Activated T-cell treated with anti-CD3 and anti-CD28 coated beads, Interleukin-2, amount 50 U/mL, for 1 hour (primary cell): ENCODE measurements at regions not wholly inside any gene's neighbourhood (a gene's known extent, or its start where the extent isn't known, plus 50 kb on each side); places are given as distances from the start of the nearest gene placed in this dataset.

Experiments
- DNase-seq: peaks from one replicate; pipeline ENCODE4 v3.0.0-alpha.2; 2020

DNA sequence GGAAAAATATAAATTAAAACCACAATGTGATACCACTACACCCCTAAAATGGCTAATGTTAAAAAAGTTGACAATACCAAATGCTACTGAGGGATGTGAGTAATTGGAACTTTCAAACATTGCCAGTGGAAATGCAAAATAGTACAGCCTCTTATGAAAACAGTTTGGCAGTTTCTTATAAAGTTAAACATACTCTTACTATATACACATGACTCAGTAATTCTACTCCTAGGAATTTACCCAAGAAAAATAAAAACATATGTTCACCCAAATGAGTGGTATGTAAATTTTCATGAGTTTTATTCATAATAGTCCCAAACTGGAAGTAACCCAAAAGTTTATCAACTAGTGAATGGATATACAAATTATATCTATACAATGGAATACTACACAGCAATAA, 228.0 kb downstream of the CYP26B1 start:
- no peak for DNase-seq

DNA sequence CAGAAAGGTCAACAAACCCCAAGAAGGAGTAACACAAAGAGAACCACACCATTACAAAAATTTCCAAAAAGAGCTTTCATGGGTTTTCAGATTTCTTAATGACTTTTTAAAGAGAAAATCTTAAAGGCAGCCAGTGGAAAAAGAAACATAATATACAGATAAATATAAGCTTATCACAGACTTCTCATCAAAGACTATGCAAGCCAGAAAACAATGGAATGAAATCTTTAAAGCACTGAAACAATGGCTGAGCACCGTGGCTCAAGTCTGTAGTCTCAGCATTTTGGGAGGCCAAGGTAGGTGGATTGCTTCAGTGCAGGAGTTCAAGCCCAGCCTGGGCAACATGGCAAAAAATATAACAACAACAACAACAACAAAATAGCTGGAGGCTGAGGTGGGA, 237.4 kb downstream of the CYP26B1 start:
- no peak for DNase-seq

DNA sequence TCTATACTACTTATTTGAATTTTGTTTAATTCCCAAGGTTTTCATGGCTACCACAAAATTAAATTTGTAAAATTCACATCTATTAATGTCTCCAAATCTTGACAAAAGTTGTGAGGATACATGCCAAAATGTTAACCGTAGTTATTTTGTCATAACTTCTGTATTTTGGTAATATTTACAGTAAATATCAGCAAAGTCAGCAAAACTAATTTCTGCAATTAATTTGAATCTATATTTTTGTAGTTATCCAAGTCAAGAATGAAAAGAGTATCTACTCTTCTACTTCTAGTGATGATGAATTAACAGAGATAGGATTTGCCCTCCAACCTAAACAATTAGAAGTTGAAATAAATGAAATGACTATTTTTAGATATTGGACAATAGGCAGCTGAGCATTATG, 238.9 kb downstream of the CYP26B1 start:
- no peak for DNase-seq

DNA sequence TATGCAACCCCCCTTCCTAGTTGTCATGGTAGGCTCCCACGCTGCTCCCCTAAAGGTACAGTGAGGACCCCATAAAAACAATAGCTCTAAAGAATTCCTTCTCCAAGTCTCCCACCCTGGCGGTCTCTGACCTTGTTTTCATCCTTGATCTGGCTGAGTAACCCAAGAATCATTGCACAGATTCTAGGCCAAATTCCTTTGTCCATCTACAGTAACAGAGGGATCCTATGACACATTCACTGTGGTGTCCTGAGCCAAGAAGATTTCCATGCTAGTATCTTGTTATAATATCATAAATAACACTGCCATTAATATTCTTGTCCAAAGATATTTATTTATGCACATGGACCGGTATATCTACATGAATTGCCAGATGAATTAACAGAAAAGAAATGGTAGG, 240.2 kb downstream of the CYP26B1 start:
- DNase-seq, result no peak

DNA sequence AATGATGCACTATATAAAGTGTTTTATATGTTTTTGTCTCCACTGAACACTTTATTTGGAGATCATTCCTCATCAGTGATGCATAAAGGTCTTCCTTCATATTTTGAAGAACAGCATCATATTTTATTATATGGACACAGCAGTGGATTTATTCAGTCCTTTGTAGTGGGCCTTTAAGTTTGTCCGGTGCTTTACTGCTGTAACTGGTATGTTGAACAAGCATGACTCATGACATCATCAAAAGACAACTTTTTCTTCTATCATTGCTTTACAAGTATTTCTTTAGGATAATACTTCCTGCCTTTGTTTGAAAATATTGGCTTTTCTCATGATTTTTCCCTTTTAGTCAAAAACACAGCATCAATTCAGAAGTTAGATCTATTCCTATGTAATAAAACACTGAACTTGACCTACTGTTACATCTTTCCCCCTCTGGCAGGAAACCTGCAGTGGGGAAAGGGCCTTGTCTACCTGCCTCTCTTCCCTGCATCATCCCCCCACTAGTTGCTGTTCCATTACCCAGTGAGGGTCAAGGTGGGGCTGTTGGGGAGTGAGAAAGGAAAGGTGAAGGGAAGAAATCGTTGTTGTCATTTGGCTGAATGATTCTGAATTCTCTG, 241.2 kb downstream of the CYP26B1 start:
- DNase-seq, result no peak

DNA sequence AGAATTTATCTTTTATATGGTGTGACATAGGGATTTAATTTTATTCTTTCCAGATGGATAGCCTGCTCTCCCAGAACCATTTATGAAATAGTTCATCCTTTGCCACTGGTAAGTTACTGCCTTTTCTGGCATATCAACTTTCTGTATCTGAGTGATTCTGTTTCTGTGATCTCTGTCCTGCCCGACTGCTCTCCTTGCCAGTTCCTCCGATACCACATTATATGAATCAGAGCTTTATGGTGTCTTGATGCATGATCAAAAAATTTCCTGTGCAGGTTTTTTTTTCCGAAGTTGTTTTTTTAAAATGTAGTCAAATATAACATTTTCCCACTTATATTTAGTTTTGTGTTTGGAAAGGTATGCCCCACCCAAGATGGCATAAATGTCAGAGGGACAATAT, 242.5 kb downstream of the CYP26B1 start:
- no peak for DNase-seq

DNA sequence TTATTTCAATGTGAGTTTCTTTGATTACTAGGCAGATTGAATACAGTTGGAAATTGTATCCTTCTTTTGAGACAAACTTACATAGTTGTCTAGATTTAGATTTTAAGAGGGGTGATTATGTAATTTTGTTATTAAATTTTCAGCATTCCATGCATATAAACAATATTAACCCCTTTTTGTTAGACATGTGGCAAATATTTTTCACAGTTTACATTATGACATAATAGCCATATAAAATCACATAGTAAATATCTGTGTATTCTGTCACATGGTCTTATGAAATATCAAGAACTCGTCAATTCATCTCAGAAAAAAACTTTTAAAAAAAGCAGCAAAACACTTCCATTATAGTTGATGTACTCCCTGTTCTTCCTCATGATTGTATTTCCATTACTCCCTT, 243.8 kb downstream of the CYP26B1 start:
- DNase-seq, result no peak

DNA sequence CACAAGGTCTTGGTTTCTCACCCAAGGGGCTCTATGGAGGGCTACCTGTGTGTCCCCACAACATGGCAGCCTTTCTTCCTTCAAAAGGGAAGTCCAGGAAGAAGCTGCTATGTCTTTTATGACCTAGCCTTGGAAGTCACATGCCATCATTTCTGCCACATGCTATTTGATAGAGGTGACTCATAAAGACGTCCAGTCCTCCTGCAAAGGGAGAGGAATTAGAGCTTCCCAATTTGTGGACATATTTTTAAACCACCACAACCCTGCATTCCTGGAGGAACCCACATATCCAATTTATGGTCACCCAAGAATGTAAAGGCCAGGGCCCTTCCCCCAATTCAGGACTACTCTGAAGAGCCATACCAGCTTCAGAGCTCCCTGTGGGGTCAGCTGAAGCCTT, 246.2 kb downstream of the CYP26B1 start:
- no peak for DNase-seq

DNA sequence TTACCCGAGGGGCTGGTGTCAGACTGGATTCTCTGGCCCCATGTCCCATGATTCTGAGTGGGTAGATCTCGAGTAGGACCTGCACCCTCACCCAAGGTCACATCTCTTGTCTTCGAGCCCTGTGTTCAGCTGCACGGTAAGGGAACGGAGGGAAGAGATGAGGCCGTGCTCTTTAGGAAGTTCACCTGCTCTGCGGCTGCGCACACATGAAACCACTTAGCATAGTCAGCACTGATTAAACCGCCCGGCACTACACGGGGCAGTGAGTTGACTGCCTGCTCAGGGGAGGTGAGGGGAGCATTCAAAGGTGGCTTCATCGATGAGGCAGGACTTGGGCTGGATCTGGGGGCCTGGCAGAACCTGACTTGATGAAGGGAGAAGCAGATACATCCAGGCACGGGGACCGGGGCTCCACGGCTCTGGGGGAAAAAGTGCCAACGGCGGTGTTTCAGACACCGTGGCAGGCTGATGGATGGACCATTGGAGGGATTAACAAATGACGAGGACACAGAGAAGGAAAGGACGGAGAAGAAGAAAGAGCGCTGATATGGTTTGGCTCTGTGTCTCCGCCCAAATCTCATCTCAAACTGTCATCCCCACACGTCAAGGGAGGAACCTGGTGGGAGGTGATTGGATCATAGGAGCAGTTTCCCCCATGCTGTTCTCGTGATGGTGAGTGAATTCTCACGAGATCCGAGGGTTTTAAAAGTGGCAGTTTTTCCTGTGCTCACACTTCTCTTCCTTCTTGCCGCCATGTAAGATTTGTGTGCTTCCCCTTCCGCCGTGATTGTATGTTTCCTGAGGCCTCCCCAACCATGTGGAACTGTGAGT, 248.6 kb downstream of the CYP26B1 start:
- DNase-seq, result no peak

DNA sequence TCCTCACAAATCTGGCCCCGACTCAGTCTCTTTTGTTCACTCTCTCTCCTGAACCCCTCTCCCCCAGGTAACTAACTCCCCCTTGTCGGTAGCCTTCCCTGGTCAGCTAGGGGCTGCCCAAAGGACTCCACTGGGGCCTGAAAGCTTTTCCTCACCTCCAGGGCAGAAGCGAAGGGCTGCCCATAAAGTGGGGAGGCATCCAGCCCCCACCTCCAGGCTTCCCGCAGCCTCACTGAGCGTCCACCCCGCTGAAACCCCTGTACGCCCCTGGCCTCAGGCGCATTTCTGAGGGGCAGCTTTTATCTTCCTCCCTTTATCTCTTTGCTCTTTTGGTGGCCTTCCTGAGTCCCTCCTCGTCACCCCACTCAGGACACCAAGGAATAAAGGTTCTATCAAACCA, 249.3 kb downstream of the CYP26B1 start:
- no peak for DNase-seq

DNA sequence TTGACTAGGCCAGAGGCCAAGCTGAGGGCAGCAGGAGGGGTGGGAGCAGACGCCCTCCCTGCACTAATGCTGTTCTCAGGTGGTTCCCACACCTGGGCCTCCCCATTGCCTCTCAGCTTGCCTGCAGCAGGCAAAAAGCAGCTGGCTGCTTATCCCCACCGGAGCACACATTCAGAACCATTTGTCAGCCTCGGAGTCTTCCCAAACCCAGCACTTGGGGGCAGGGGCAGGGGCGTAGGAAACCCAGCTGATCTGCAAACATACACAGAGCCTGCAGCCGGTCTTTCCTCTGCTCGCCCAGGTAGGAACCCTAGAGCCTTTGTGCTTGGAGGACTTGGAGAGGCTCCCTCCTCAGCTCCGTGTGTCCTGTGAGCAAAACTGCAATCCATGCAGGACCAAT, 249.8 kb downstream of the CYP26B1 start:
- DNase-seq, result no peak

DNA sequence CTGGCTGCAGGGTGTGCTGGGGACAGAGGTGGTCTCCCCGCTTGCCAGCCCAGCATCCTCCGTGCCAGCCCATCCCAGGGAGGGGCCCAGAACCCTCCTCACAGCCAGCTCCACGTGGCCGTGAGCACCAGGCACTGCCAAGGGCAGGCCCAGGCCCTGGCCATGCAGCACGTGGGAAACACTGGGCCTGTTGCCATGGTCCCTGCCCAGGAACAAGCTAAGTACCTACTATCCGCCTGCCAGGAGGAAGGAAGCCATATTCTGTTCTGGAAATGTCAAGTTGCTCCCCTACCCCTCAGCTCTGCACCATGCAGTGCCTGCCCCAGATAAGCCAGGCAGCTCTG, 250.6 kb downstream of the CYP26B1 start:
- no peak for DNase-seq

DNA sequence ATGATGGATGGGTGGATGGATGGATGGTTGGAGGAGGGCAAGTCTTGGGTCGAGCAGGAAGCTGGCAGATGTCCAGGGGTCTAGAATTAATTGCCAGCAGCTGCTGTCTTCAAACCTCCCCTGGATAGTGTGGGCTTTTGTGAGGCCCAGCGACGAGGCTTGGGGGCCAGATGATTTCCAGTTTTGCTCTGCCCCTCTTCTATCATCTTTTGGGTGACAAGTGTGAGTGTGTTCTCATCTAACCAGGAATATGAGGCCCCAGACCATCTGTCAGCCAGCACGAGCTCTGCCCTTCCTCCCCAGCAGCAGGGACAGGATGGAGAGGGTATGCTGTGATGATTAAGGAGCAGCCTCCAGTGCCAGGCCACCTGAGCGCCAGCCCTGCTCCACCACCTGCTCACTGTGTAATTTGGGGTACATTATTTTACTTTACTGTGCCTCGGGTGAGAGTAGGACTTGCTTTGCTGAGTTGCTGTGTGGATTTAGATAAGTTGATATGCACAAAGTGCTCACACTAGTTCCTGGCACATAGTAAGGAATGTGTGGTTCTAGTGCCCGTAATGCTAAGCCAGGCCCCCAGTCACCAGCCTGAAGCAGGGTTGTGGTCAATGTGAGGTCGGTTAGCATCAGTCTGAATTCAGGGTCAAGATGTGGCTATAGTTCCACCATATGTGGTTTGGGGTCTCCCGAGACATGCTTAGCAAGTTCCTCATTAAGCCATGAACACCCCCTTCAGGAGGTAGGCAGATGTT, 251.1 kb downstream of the CYP26B1 start:
- no peak for DNase-seq

DNA sequence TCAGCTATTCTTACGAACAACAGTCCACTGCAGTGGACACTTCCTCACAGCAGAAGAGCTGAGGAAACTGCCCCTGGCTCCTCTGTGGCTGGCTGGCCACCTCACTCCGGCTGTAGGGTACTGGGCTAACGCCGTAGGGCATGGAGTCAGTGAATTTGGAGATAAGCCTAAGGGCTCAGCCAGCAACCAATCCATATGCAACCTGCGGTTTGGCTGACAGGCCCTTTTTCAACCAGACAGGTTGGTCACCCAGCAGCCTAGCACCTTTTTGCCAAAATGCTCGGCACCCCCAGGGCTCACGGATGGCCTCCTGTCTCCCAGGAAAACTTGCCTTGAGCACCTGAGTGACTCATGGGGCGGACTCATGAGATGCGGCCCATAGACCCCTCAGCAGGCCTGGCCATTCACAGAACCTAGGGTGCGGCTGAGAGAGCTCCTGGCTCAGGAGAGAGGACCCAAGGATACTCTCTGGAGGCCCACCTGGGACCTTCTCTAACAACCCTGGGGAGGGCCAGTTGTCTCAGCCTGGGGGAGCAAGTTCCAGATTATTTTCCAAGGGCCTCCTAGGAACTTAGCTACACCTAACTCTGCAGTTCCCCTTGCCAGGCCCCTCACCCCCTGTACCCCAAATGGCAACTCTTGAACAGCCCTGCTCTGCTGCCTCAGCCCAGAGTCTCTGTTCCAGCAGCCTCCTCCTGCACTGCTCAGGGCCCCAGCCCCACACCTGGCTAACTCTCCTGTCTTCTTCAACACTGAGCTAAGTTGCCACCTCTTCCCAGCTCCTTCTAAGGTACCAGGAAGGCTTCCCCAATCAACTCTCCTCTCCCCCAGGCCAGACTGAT, 252.1 kb downstream of the CYP26B1 start:
- DNase-seq, result no peak

DNA sequence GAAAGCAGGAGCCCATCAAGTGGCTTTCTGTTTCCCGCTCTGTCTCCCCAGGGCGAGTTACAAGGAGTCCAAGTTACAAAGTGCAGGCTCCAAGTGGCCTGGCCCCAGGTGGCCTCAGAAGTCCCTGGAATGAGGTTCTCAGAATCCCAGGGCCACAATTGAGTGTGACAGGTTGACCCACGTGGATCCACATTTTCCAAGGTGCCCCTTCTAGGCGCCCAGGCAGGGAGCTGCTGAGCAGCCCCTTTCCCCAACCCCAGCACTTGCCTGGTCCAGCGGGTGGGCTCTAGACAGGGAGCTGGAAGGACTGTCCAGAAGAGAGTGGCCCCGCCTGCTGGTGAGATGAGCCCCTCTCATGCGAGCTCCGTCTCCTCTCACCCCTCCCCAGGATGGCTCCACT, 253.4 kb downstream of the CYP26B1 start:
- DNase-seq, result no peak

DNA sequence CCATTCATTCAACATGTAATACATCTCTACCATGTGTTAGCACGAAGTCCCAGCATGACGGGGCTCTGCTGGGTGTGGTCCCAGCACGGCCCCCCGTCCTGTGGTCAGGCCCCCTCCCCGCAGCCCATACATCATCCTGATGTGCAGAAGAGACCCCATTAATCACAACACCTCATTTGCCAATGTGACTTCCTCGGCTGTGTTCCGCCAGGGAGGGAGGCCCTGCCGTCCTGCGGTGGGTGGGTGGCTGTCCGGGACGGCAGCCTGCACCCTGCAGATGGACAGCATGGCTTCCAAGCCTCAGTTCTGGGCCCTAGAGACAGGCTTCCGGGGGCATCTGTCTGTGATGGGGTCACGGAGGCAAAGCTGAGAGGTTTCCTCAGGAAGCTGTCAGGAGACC, 254.0 kb downstream of the CYP26B1 start:
- no peak for DNase-seq

DNA sequence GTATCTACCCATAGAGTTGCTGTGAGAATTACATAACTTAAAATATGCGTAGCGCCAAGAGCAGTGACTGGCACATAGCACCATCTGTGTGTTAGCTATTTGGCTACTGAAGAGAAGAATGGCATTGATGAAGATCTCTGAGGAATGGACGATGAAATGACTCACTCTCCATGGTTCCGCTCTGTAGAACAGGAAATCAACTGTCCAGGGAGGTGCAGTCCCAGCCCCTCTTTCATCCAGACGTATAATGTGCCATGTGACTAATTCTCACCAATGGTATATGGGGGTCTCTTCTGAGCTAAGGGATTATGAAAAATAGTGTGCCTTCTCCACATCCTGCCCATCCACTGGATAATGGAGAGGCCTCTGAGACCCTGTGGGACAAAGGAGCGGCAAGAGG, 254.8 kb downstream of the CYP26B1 start:
- no peak for DNase-seq

DNA sequence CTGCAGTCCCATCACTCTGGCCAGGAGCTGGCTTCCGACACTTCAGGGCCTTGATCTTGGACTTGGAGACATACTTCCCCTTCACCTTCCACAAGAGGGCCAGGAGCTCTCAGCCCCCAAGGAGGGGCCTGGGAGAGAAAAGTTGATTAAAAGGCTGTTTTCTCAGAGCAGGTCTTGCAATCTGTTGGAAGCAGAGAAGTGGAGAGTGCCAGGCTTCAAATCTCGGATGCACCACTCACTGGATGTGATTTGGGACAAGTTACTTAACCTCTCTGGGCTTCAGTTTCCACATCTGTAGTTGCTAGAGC, 255.3 kb downstream of the CYP26B1 start:
- no peak for DNase-seq

DNA sequence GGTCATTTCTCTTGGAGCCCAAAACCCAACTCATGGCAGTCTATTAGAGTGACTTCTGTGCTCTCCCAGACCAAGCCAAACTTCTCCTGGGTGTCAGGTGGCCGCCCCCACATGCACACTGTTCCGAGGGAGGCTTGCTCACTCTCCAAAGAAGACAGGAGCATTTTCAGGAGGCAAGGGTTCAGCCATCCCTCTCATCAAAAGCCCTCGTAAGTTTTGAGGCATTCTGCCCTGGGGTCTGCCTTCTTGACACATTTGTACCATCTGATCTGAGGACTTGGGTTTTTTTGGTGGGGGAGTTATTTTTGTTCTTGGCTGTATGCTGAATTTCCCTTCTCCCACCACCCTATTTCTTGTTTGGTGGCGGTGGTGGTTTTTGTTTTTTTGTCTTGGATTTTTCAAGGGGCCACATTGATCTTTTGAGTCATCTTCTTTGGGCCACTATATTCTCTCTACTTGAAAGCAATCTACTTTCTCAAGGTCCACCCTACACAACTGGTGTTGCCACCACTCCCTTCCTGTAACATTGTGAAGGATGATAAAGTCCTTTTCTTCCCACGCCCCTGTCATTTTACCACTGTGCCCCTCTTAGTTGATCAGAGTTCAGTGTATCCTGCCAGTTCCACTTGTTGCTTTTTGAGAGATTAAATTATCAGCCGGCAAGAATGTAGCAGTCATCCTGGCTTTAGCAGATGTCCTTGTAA, 255.8 kb downstream of the CYP26B1 start:
- DNase-seq, result no peak

DNA sequence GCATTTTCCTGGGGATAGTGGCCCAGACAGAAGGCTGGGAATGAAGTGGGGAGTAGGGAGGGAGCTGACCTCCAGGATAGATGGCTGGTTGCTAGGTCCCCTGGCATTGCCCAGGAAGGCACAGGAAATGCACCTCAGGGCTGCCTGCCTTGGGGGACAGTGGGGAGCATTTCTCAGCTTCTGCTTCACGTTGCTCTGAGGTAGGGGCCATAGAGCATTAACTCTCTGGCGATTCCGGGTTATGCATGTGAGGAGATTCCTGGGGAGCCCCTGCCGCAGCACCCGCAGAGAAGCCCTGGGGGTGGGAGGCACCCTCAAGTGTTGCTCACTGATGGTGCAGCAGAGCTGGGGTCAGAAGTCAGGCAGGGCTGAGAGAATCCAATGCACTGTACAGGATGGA, 256.5 kb downstream of the CYP26B1 start:
- DNase-seq, result no peak

DNA sequence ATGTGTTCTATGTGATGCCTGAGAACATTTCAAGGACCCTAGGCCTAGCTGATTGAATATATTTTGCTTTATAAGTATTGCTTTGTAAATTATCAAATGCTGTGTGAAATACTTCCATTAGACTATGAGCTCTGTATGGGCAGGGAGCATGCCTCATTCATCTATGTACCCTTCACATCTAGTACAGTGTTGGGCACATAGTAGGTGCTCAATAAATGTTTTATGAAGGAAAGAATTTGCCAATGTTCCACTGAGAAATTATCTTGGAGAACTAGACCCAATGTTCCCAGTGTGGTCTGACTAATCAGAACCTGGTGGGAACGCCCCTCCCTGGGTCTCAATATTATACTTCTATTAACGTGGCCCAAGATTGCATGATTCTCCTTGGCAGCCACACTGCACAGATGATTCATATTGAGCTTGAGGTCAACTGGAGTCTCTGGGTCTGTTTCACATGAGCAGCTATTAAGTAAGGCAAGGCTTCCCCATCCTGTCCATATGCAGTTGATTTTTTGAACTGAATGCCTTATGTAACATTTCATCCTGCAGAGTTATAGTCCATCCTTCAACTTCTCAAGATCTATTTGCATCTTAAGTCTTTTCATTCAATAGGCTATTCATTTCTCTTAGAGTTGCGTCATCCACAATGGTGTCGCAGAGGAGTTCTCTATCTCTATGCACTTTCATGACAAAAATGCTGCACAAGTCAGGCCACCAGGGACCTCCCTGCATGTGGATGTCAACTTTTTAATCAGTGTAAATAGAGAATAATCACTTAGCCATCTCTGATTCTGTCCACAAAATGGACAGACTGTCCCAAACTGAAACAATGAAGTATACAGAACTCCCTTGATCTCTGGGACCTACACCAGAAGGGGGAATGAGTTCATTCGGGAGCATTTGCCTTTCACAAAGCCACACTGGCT, 257.6 kb downstream of the CYP26B1 start:
- no peak for DNase-seq
